GM19463 (cell line): ENCODE measurements at regions not wholly inside any gene's neighbourhood (a gene's known extent, or its start where the extent isn't known, plus 50 kb on each side); places are given as distances from the start of the nearest gene placed in this dataset.
"Not testable (repeated sequence)": the region's sequence is repeated elsewhere in the genome, so short reads cannot be mapped to it uniquely, and the experiment has no call there.

Experiments
- ATAC-seq: cut with Tn5 transposase; IDR thresholded peaks from one replicate; pipeline ENCODE4 v1.9.1; 2021; ENCODE audit warnings: mild to moderate bottlenecking, moderate library complexity; ENCODE audit not compliant: unreplicated experiment

GRCh38 chr5:116787570-116787969 lies 212.9 kb upstream of the SEMA6A start:
- ATAC-seq: no peak

DNA sequence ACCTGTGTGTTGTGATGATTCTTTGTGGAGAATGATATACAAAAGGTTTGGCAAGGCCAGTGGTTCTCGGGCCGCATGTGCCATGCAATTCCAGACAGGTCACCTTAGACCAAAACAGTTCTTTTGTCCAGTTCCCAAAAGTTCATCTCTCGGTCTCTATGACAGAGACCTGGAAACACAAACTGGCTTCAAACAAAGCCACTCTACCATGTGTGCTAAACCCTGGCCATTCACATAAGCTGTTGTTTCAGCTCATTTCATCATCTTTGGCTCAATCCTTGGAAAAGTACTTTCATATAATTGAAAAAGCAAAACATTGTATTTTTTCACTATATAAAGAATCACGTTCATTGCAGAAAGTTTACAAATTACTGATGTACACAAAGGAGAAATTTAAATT lies 210.5 kb upstream of the SEMA6A start:
- ATAC-seq: no peak

GRCh38 chr5:116779846-116780245 lies 205.2 kb upstream of the SEMA6A start:
- ATAC-seq: no peak

GRCh38 chr5:116778651-116779280 lies 204.1 kb upstream of the SEMA6A start:
- no peak for ATAC-seq

GRCh38 chr5:116778032-116778431 lies 203.4 kb upstream of the SEMA6A start:
- ATAC-seq: peak; percentile 52

DNA sequence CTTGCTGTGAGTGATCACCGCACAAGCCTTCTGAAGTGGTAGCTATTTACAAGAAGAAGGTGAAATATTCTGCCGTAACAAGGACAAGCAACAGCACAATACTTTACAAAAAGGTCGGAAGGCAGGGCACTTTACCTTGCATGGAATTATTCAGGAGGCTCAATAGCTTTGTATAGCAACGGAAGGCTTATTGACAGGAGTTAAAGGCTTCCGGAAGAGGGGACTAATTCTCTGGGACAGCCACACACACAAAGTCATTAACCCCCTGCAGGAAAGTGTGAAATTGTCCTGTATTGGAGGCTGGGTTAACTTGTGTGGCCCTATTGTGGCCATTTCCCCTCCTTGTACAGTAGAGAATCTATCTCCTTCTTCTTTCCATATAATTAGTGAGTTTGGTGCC lies 199.3 kb upstream of the SEMA6A start:
- ATAC-seq: no peak

DNA sequence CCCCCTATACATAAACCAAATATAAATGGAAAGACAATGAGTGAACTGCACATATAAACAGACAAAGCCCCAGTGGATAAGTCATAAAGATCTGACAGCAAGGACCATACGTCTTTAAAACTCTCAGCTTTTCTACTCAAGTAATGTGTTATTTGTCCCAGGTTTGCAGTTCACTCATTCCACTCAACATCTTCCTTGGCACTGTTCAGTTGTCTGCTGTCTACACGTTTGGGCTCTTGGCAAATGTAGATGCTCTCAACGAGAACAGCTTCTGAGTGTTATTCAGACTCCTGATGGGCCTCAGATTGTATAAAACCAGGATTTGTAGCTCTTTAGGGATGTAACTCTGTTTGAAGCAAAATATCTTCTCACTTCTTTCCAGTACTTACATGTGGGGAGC lies 198.2 kb upstream of the SEMA6A start:
- no peak for ATAC-seq

GRCh38 chr5:116772152-116772501 lies 197.5 kb upstream of the SEMA6A start:
- ATAC-seq: no peak

- no peak for ATAC-seq
Observed at GRCh38 chr5:116771466-116772151, 197.0 kb upstream of the SEMA6A start.

- not testable (repeated sequence) for ATAC-seq
Observed at GRCh38 chr5:116769953-116770352, 195.3 kb upstream of the SEMA6A start.

GRCh38 chr5:116769470-116769869 lies 194.8 kb upstream of the SEMA6A start:
- no peak for ATAC-seq

DNA sequence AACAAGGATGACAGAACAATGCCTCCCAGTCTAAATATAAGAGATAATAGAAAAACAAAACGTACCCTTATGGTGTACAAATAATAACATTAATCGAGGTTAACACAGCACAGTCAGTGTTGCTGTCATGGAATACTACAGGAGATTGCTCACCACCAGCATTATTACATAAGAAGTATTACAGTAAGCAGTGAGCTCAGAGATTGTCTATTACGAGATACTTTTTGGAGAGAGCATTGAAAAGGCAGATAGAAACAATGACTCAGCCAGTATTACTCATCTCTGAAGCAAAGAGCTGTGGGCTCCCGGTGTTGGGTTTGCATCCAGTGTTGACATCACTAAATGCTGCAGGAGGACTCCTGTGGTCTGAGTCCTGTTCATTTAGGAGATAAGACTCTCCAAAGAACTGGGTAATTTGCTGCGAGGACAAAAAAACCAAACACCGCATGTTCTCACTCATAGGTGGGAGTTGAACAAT lies 191.9 kb upstream of the SEMA6A start:
- peak; percentile 43 for ATAC-seq

- ATAC-seq: no peak
Observed at GRCh38 chr5:116765441-116765840, 190.8 kb upstream of the SEMA6A start.

- ATAC-seq: no peak
Observed at GRCh38 chr5:116764941-116765340, 190.3 kb upstream of the SEMA6A start.

GRCh38 chr5:116763987-116764866 lies 189.6 kb upstream of the SEMA6A start:
- peak; percentile 83 for ATAC-seq

GRCh38 chr5:116759860-116760640 lies 185.4 kb upstream of the SEMA6A start:
- no peak for ATAC-seq

- no peak for ATAC-seq
Observed at GRCh38 chr5:116757326-116757725, 182.7 kb upstream of the SEMA6A start.

- no peak for ATAC-seq
Observed at GRCh38 chr5:116756531-116756930, 181.9 kb upstream of the SEMA6A start.

DNA sequence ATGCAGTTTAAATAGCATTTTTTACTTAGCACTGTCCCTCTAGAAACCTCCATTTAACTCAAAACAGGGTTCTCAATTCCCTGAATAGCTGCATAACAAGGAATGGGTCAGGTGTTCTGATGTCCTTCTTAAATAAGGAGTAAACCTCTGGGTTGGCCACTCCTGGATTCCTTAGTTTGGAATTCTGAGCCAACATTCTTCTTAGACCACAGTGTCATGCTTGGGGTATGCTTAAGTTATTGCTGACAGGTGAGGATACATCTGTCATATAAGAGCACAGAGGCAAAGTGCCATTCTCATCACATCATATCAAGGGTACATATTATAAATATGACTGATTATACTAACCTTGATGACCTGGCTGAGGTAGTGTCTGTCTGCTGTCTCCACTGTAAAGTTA lies 179.9 kb upstream of the SEMA6A start:
- ATAC-seq: no peak

- no peak for ATAC-seq
Observed at GRCh38 chr5:116751684-116752083, 177.1 kb upstream of the SEMA6A start.
